AG08395 (cell line): ENCODE measurements at regions not wholly inside any gene's neighbourhood (a gene's known extent, or its start where the extent isn't known, plus 50 kb on each side); places are given as distances from the start of the nearest gene placed in this dataset.
A peak's percentile ranks its signal among the peaks of the same experiment; 100 is the strongest.

Source experiments
- DNase-seq: peaks from one replicate; pipeline ENCODE4 v3.0.0; 2012; ENCODE audit warnings: mixed read lengths, low spot score

DNA sequence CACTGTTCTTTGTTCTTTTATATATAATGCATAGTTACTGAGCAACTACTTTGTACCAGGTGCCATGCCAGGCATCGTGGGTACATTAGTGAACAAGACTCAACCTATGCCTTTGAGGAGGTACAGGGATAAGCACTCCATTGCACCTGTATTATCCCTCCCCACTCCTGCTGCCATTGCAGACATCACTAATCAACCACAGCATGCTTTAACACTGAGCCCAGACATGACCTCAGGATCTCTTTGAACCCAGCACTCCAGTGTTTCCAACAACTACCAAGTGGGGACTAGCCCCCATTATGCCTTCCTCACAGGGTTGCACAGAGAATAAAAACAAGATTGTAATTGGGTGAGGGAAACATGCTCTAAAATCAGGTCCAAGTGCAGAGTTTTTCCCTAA, 60.5 kb upstream of the COL13A1 start:
- DNase-seq, result no peak

DNA sequence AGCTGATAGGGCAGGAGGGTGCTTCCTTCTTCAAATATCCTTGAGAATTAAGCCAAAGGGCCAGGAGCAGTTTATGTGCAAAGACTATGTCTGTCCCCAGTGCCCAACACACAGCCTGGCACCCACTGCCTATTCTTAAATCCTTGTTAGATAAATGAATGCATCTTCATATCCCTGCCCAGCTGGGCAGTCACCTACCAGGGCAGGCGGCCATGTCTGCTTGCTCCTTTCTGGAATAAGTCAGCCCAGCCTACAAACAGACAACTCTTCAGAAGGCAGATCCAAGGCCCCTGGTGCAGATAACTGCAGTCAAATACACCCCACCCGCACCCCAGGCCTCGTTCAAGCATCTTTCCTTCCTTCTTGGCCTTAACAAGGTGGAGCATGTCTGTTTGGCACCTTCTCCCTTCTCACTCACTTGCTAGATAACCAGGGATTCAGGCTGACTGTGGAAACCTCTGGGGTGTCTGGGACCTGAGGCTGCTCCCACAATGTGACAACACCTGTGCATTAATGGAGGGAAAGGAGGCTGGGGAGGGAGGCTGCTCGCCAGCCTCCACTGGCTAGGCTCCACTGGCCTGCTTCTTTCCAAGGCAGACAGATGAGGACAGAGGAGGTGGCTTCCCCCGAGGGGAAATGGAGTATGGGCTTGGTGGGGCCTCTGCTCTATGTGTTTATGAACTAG, 59.9 kb upstream of the COL13A1 start:
- DNase-seq, result no peak

DNA sequence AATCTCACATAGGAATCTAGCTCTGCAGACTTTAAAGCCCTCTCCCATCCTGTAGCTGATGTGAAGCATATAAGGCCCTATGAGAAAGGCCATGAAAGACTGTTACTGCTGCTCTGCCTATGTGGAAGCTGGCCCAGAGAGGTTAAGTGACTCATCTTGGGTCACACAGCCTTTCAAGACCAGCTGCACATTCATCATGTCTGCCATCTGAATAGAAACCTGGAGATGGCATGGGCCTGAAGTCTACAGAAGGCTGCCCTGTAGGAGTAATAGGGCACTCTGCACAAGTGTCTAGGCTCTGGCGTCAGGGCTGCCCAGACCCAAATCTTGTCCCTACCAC, 59.4 kb upstream of the COL13A1 start:
- DNase-seq, result no peak

DNA sequence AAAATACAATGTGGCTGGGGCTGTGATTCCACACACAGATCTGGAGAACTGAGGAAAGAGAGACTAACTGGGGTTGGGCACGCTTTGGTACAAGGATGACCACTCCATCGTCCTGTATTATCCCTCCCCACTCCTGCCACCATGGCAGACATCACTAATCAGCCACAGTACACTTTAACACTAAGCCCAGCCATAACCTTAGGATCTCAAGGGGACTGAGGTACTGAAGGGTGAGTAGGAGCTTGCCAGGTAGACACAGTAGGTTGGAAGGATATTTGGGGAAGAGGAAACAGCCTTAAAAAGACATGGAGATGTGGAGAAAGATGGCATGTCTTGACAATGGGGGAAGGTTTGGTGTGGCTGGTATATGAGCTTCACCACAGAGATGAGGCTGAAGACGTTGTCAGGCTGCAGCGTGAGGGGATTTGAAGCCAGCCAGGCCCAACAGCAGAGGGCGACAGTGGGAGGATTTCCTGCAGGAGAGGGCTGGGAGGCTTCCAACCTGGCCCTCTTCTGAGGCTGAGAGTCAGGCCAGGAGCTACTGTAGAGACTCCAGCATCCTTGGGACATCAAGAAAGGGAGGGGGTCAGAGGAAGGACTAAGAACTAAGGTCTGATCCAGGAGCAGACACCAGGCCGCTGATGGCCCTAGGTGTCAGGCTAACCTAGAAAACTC, 58.6 kb upstream of the COL13A1 start:
- peak; percentile 53 for DNase-seq

DNA sequence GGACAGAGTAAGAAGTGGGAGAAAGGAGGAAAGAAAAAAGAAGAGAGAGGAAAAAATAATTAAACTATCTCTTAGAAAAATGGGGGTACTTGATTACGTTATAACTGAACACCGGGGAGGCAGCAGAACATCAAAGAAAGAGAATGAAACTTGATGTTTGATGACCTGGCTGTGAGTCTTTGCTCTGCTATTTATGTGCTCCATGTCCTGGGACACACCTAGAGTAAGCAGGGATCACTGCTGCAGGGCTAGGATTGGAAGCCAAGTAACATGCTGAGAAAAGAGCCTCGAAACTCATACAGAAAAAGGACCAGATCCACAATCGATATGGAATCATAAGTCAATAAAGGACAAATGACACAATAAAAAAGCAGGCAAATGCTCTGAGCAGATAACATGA, 56.7 kb upstream of the COL13A1 start:
- DNase-seq, result no peak

DNA sequence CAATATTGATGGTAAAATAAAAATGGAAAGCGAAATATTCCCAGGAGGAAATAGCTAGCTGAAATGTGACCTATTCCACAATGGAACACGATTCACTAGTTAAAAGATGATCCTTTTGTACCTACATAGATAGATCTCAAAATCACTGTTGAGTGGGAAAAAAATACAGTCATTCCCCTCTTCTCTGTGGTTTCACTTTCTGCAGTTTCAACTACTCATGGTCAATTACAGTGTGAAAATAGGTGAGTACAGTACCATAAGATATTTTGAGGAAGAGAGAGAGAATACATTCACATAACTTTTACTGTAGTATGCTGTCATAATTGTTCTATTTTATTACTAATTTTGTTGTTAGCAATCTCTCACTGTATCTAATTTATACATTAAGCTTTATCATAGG, 56.0 kb upstream of the COL13A1 start:
- DNase-seq, result no peak

DNA sequence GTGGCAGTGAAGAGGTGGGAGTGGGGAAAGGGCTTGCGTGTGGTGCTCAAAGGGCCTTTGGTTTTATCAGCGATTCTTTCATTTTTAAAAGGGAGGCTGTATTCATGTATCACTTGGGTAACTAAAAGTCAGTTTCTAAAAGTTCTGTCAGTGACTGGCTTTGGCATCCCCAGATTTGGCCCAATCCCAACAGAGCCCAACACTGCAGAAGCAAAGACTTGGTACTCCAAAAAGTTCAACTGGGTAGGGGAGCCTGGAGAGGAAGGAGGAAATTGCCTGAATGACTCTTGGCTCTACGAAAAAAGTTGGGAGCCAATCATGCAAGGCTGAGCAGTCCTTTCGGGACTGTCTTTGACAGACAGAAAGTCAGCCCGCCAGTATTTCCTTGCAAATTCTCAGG, 54.5 kb upstream of the COL13A1 start:
- no peak for DNase-seq

DNA sequence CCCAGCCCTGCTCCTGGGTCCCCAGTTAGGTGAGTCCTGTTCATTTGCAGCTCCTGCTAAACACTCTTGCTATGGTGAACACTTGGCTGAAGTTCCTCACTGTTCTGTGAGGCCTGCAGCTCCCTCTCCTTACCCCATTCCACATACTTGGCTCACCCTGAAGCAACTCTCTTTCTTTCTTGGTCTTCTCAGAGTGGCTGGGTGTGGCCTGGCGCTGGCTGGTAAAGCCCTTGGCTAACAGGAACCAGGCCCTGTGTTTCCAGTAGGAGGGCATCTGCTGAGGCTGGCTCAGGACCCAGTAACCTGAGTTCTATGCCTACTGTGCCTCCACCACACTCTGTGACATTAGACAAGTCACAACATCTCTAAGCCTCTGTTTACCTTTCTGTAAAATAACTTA, 53.1 kb upstream of the COL13A1 start:
- peak; percentile 56 for DNase-seq

DNA sequence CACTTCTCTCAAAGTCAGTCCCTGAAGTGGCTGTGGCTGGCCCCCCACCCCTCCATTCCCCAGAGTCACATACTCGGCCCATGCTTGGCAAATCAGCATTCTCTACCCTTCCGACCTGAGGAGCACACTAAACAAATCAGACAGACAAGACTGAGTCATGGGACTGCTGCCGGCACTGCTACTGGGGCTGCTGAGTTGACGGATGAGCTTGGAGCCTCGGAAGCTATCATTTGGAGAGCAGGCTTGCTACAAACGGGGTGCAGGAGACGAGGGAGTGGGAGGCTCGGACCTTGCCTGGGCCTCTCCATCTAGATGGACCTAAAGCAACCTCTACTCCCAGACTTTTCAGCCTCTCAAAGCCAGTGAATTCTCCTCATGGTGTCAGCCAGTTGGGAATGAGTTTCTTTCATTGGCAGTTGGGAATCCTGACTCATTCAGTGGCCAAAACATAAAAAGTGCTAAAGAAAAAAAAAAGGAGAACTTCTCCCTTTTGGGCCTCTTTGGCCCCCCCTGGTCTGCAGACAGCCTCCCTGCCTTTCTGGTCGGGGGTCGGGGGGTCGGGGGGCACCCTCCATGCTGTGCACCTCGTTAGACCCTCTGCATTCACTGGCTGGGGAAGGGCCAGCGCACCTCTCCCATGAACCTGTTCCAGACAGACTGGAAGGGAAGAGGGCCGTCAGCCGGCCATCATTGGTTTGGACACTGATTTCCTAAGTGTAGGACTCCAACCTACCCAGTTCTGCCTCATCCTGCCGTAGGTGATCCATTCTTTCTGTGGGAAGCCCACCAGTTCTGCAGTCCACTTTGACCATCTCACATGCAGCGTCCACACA, 52.3 kb upstream of the COL13A1 start:
- peak; percentile 77 for DNase-seq

DNA sequence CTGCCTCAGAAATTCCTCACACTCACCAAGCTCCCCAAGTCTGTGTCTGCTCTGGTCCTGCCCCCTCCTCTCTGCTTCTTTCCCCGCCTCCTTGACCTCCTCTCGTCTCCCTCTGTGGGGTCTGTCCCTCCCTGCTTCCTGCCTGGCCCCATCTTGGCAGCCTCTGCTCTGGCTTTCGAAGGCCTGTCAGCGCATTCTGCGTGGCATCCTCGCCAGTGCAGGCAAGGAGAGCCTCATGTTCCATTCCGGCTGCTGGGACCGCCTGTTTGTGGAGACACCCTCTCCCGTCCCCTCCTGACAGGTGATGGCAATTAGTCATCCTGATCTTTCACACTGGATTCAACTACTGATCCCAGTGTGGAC, 51.7 kb upstream of the COL13A1 start:
- DNase-seq, result no peak

DNA sequence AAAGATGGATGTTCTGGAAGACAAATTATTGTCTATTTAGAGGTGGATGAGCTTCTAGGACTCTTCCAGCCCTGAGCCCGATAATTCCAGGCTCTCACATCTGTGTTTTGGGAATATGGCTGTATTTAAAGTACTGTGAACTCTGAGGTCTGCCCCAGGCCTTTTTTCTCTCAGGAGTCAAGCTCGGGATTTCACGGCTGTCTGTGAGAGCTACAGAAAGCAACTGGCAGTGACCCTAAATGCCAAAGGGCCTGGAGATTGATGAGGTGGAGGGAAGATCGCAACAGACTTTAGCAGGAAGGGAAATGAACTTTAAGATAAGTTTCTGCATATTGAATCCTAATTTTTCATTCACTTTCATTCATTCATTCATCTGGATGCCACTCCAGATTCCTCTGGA, 51.0 kb upstream of the COL13A1 start:
- DNase-seq, result no peak

DNA sequence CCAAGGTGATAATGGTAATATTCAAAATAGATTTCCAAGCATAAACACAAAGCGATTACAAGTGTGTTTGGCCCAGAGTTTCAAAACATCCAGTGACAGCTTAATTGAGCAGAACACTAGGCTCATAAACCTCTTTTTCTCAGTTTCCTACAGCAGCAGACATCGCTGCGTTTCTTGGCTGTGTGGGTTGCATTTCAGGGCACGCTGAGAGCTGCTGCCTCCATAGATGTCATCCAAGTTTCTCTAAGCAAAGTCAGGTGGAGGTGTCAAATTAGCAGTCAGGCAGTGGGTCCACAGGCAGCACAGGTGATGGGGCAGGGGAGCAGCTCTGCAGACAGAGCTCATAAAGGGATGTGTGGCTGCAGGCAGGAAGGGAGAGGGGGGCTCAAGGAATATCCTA, 50.5 kb upstream of the COL13A1 start:
- no peak for DNase-seq
